Stomach (tissue), 8 donors: ENCODE measurements at regions not wholly inside any gene's neighbourhood (a gene's known extent, or its start where the extent isn't known, plus 50 kb on each side); places are given as distances from the start of the nearest gene placed in this dataset.

Source experiments
- DNase-seq, 2 donors: peaks; one replicate each; pipeline versions ENCODE4 v3.0.0 to v3.0.0-alpha.2; 2013 to 2019
- H3K27ac ChIP-seq, 5 donors: fragments of 200-600 bp in 4 of 5; sonication (generic) in 4 of 5; one replicate each; pipeline ENCODE4 v1.5.1; 2013 to 2019; ENCODE audit warnings: mild to moderate bottlenecking in 1 of 5, moderate library complexity in 1 of 5
- H3K27me3 ChIP-seq, 3 donors: fragments of 200-600 bp; sonication (generic); one replicate each; pipeline ENCODE4 v1.5.1; 2017 to 2019; ENCODE audit warnings: mixed run types in 1 of 3
- H3K36me3 ChIP-seq, 4 donors: fragments of 200-600 bp; sonication (generic); 1 replicate in 3 of 4; 2 replicates in 1 of 4; pipeline ENCODE4 v1.5.1; 2016 to 2019
- H3K4me1 ChIP-seq, 4 donors: fragments of 200-600 bp; sonication (generic); one replicate each; pipeline ENCODE4 v1.5.1; 2016 to 2019
- H3K4me3 ChIP-seq, 4 donors: fragments of 200-600 bp; sonication (generic) in 3 of 4; one replicate each; pipeline ENCODE4 v1.5.1; 2016 to 2019; ENCODE audit warnings: mild to moderate bottlenecking in 1 of 4
- H3K9me3 ChIP-seq, 4 donors: fragments of 200-600 bp; sonication (generic); one replicate each; pipeline ENCODE4 v1.5.1; 2016 to 2019
- EP300 ChIP-seq: sonication (generic); formaldehyde crosslinking; IDR thresholded peaks from one replicate; pipeline ENCODE4 v1.6.1; 2017; ENCODE audit warnings: antibody characterized with exemption
- POLR2A ChIP-seq, 4 donors: fragments of 450-650 bp; IDR thresholded peaks; one replicate each; pipeline ENCODE4 v1.6.1; 2016; ENCODE audit warnings: antibody characterized with exemption in 4 of 4, control low read depth in 2 of 4, mild to moderate bottlenecking in 1 of 4, moderate library complexity in 1 of 4
- POLR2AphosphoS5 ChIP-seq, 3 donors: sonication (generic); formaldehyde crosslinking; IDR thresholded peaks; one replicate each; pipeline ENCODE4 v1.6.1; 2016; ENCODE audit warnings: antibody characterized with exemption in 3 of 3
- WGBS, 5 donors: extraction: QIAGEN DNeasy Blood & Tissue Kit in 3 of 5; methylation state at CpG; one replicate each; pipeline versions ENCODE4 v1.1.5 to v1.1.7; 2013 to 2018; 5-methylcytosine and 5-hydroxymethylcytosine counted together
- intact Hi-C: fragments of 100-400 bp; cut with DNase I; formaldehyde crosslinking; loops from one replicate; pipeline ENCODE4 v1.15.1; 2023; ENCODE audit warnings: low total_unique reads
- TF ChIP-seq, protein P1 (sequence below), 7 experiments: fragments of 450-650 bp in 4 of 7; fragments of 200-600 bp in 3 of 7; sonication (generic) in 3 of 7; IDR thresholded peaks; one replicate each; pipeline ENCODE4 v1.5.1; 2016 to 2019; ENCODE audit warnings: antibody characterized with exemption in 7 of 7, control low read depth in 2 of 7, mild to moderate bottlenecking in 1 of 7
- donor health status: healthy with polysubstance abuse.
- donor health status: Bipolar disorder and iron deficiency.
- donor health status: healthy.

DNA sequence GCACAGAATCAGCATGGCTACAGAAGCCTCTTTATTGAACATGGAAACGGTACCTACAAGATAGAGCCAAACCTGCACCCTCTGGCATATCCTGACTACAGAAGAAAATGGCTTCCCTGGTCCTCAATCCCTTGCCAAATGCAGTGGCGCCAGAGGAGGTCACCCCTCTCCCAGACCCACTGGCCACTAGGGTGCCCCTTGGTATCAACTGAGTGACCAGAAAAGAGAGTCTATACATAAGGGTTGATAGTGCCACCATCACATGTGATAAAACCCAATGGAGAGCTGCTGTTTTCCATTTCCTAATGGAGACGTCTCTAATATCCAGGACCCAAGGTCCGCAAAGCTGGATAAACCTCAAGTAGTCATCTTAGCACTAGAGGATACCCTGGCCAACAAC is 52.7 kb upstream of the ALK start:
- Histone ChIP-seq H3K4me3 (no peak overlapping the region), H3K36me3 (no peaks in the 10 kb centered on the region), H3K9me3 (no peaks in the 10 kb centered on the region), H3K4me1 (no peaks in the 10 kb centered on the region), H3K27me3 (peaks cover 0 to 6% (median 0%) of the 10 kb centered on the region in 3 donors), H3K27ac (no peak overlapping the region)
- intact Hi-C loops = no loop called here
- TF ChIP-seq POLR2A (IDR thresholded peaks at IDR 0.05) = no peak
- no peak for TF ChIP-seq EP300
- TF ChIP-seq, protein P1, sequence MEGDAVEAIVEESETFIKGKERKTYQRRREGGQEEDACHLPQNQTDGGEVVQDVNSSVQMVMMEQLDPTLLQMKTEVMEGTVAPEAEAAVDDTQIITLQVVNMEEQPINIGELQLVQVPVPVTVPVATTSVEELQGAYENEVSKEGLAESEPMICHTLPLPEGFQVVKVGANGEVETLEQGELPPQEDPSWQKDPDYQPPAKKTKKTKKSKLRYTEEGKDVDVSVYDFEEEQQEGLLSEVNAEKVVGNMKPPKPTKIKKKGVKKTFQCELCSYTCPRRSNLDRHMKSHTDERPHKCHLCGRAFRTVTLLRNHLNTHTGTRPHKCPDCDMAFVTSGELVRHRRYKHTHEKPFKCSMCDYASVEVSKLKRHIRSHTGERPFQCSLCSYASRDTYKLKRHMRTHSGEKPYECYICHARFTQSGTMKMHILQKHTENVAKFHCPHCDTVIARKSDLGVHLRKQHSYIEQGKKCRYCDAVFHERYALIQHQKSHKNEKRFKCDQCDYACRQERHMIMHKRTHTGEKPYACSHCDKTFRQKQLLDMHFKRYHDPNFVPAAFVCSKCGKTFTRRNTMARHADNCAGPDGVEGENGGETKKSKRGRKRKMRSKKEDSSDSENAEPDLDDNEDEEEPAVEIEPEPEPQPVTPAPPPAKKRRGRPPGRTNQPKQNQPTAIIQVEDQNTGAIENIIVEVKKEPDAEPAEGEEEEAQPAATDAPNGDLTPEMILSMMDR (IDR thresholded peaks at IDR 0.05) = no peak
- TF ChIP-seq POLR2AphosphoS5 (IDR thresholded peaks at IDR 0.05) = no peak
- WGBS, 5 donors = 84 to 97% (median 94%) methylated on average over 4 of the region's 4 CpGs
- DNase-seq = no peak

DNA sequence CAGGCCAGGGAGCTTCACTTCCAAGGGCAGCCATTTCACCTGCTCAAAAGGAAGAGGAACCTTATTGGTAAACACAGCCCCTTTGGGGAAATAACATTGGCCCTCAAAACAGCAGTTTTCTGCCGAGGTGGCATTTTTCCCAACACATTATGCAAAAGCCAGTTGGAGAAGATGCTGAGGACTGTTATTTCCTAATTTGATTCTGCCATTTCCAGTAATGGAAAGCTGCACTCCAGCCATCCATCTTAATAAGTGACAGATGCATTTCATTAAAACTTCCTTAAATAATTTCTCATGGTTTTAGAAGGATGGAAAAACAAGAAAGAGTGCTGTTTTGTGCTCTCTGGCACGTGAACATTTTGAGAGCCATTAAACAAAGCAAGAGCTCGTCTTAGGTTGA is 55.9 kb upstream of the ALK start:
- Histone ChIP-seq H3K27me3 (no peaks in the 10 kb centered on the region), H3K4me1 (no peaks in the 10 kb centered on the region), H3K27ac (no peak overlapping the region), H3K9me3 (no peaks in the 10 kb centered on the region), H3K36me3 (no peaks in the 10 kb centered on the region), H3K4me3 (no peak overlapping the region)
- DNase-seq = no peak
- intact Hi-C loops = no loop called here
- TF ChIP-seq EP300 (no peak), POLR2A (IDR thresholded peaks at IDR 0.05) (no peak), POLR2AphosphoS5 (IDR thresholded peaks at IDR 0.05) (no peak)
- TF ChIP-seq, protein P1 (IDR thresholded peaks at IDR 0.05) = no peak
- 54 to 70% (median 68%) methylated on average over 3 of the region's 3 CpGs for WGBS, 5 donors

DNA sequence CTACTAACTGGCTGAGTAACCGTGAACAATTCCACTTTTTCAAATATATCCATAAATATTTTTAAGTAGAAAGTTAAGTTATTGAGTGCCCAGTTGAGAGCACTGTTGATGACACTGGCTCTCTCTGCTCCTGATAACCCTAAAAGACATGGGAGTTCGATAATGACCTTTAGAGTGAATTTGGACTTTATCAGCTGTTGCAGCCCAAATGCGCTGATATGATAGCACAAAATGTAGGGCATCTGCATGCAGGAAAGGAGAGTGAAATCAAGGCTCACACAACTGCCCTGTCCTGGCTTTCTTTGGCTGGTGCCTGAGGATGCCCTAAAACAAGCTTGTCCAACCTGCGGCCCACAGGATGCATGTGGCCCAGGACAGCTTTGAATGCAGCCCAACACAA is 60.0 kb upstream of the ALK start:
- Histone ChIP-seq H3K4me1 (no peaks in the 10 kb centered on the region), H3K27me3 (peaks cover 0 to 10% (median 0%) of the 10 kb centered on the region in 3 donors)

GRCh38 chr2:29983308-29983707 is 61.9 kb upstream of the ALK start:
- intact Hi-C loops = no loop called here
- no peak for TF ChIP-seq EP300

More for the DNA sequence above, 60.0 kb upstream of the ALK start:
- Histone ChIP-seq H3K36me3 (no peaks in the 10 kb centered on the region), H3K27ac (no peak overlapping the region), H3K4me3 (no peak overlapping the region), H3K9me3 (no peaks in the 10 kb centered on the region)
- no peak for TF ChIP-seq POLR2A (IDR thresholded peaks at IDR 0.05)
- DNase-seq = no peak
- 88 to 93% (median 91%) methylated on average over 4 of the region's 4 CpGs for WGBS, 5 donors
- intact Hi-C loops = no loop called here

DNA sequence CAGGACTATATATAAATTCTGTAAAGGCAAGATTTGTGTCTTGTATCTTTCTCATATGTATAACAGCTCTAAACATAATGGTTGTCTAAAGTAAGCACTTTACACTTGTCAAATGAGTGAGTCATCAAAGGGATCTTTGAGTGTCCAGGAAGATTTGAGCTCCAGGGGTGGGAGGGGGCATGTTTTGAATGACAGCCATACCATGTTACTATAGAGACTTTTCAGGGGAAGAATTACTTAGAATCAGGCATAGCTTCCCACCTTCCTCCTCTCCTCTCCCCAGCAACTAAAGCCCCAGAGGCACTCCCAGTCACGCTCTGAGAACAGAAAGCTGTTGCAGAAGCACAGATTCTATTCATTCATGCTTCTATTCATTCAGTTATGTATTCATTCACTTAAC is 65.8 kb upstream of the ALK start:
- TF ChIP-seq POLR2AphosphoS5 (IDR thresholded peaks at IDR 0.05) (no peak), EP300 (no peak), POLR2A (IDR thresholded peaks at IDR 0.05) (no peak)
- TF ChIP-seq, protein P1 (IDR thresholded peaks at IDR 0.05) = no peak
- intact Hi-C loops = no loop called here
- 37 to 79% (median 43%) methylated on average over 1 of the region's 1 CpG for WGBS, 5 donors
- no peak overlapping the region for H3K4me3 ChIP-seq
- H3K9me3 ChIP-seq = no peaks in the 10 kb centered on the region
- H3K4me1 ChIP-seq = no peaks in the 10 kb centered on the region
- H3K27me3 ChIP-seq = peaks cover 0 to 11% (median 0%) of the 10 kb centered on the region in 3 donors
- DNase-seq = peak in 1 of 2 donors; percentile 5
- H3K36me3 ChIP-seq = no peaks in the 10 kb centered on the region
- no peak overlapping the region for H3K27ac ChIP-seq

More at GRCh38 chr2:29983308-29983707, 61.9 kb upstream of the ALK start:
- no peak overlapping the region for H3K4me3 ChIP-seq
- H3K9me3 ChIP-seq = no peaks in the 10 kb centered on the region
- no peak overlapping the region for H3K27ac ChIP-seq
- H3K4me1 ChIP-seq = no peaks in the 10 kb centered on the region
- peaks cover 0 to 11% (median 0%) of the 10 kb centered on the region in 3 donors for H3K27me3 ChIP-seq
- WGBS, 5 donors = 61 to 76% (median 68%) methylated on average over 4 of the region's 4 CpGs
- H3K36me3 ChIP-seq = no peaks in the 10 kb centered on the region
- DNase-seq = no peak
